Neural crest cell (in vitro differentiated cells): ENCODE measurements at regions not wholly inside any gene's neighbourhood (a gene's known extent, or its start where the extent isn't known, plus 50 kb on each side); places are given as distances from the start of the nearest gene placed in this dataset.

ENCODE experiments used
- DNase-seq: peaks from one replicate; pipeline ENCODE4 v3.0.0; 2021; ENCODE audit warnings: low read depth, mixed read lengths, low spot score
- H3K27ac Mint-ChIP-seq: one replicate; pipeline ENCODE4 v1.8.0; 2021; ENCODE audit warnings: mild to moderate bottlenecking, mixed read lengths; ENCODE audit not compliant: unreplicated experiment
- H3K27me3 Mint-ChIP-seq: 2 replicates; pipeline ENCODE4 v1.8.0; 2021; ENCODE audit warnings: low read depth, mild to moderate bottlenecking, mixed read lengths
- H3K36me3 Mint-ChIP-seq: 2 replicates; pipeline ENCODE4 v1.8.0; 2021; ENCODE audit warnings: low read depth, mild to moderate bottlenecking, mixed read lengths
- H3K4me1 Mint-ChIP-seq: 2 replicates; pipeline ENCODE4 v1.8.0; 2021; ENCODE audit warnings: mixed read lengths
- H3K4me3 Mint-ChIP-seq: one replicate; pipeline ENCODE4 v1.8.0; 2021; ENCODE audit warnings: mild to moderate bottlenecking, mixed read lengths
- H3K9me3 Mint-ChIP-seq: 2 replicates; pipeline ENCODE4 v1.8.0; 2021; ENCODE audit warnings: mixed read lengths
- TF ChIP-seq, protein P1 (sequence below): fragments of 200-600 bp; sonication (generic); conservative IDR thresholded peaks from 2 replicates; pipeline ENCODE4 v1.5.0; 2021; ENCODE audit warnings: antibody characterized with exemption, mild to moderate bottlenecking

DNA sequence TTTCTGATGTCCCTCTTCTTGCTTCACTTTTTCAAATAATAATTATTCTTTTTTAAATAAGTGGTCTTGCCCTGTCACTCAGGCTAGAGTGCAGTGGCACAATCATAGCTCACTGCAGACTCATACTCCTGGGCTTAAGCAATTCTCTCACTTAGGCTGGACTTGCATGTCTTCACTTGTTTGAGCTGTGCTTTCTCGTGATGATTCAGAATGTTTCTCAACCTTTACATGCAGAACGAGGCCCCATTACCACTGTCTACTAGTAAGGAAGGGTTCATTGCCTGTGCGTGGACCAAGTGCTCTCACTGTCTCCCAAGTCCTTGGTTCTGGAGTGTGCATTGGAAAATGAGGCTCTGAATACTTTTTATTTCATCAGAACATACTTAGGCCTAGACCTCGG is 468.6 kb upstream of the COBL start:
- no peak for DNase-seq
- Mint-ChIP-seq H3K9me3 (no peaks in the 10 kb centered on the region), H3K27me3 (no peaks in the 10 kb centered on the region), H3K4me1 (no peaks in the 10 kb centered on the region), H3K36me3 (no peaks in the 10 kb centered on the region), H3K27ac (no peak overlapping the region), H3K4me3 (no peak overlapping the region)
- TF ChIP-seq, protein P1, sequence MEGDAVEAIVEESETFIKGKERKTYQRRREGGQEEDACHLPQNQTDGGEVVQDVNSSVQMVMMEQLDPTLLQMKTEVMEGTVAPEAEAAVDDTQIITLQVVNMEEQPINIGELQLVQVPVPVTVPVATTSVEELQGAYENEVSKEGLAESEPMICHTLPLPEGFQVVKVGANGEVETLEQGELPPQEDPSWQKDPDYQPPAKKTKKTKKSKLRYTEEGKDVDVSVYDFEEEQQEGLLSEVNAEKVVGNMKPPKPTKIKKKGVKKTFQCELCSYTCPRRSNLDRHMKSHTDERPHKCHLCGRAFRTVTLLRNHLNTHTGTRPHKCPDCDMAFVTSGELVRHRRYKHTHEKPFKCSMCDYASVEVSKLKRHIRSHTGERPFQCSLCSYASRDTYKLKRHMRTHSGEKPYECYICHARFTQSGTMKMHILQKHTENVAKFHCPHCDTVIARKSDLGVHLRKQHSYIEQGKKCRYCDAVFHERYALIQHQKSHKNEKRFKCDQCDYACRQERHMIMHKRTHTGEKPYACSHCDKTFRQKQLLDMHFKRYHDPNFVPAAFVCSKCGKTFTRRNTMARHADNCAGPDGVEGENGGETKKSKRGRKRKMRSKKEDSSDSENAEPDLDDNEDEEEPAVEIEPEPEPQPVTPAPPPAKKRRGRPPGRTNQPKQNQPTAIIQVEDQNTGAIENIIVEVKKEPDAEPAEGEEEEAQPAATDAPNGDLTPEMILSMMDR = no peak

DNA sequence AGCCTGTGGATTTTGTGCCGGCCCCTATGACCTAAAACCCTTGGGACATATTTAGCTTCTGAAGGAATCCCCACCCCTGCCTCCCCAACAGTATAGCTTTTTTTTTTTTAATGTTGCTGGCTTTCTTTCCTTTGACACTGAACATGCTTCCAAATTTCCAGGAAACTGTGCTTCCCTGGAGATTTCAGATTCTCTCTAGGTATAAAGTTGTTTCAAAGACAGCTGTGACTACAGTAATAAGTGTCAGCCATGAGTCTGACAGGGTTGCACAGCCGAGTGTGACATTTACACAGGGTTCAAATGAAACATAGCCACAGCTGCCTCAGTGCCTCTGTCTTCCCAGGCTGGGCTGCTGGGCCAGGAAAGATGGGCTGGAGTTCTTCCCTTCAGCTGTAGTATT is 466.6 kb upstream of the COBL start:
- no peaks in the 10 kb centered on the region for H3K4me1 Mint-ChIP-seq
- TF ChIP-seq, protein P1 = no peak

DNA sequence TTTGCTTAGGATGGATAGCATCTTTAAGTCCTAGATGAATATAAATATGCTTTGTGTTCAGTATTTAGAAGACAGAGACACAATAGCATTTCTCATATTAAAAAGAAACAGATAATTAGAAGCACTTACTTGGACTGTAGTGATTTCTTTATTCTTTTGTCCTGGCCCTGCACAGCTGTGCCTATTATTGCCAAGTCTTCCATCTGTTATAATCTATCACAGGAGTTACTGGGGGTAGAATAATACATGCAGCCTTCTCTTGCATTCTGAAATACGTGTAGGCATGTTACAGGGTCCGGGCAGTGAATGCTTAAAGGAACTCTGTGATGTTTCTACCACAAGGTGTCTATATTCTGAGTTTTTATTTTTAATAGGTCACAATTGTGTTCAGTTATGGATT is 461.5 kb upstream of the COBL start:
- no peaks in the 10 kb centered on the region for H3K9me3 Mint-ChIP-seq
- TF ChIP-seq, protein P1 = no peak
- H3K27ac Mint-ChIP-seq = no peak overlapping the region
- no peaks in the 10 kb centered on the region for H3K36me3 Mint-ChIP-seq
- no peaks in the 10 kb centered on the region for H3K27me3 Mint-ChIP-seq
- H3K4me3 Mint-ChIP-seq = no peak overlapping the region
- DNase-seq = no peak
- peaks cover 5% of the 10 kb centered on the region for H3K4me1 Mint-ChIP-seq

More for the DNA sequence above, 466.6 kb upstream of the COBL start:
- Mint-ChIP-seq H3K27ac (no peak overlapping the region), H3K36me3 (no peaks in the 10 kb centered on the region), H3K27me3 (no peaks in the 10 kb centered on the region), H3K9me3 (no peaks in the 10 kb centered on the region), H3K4me3 (no peak overlapping the region)
- DNase-seq = no peak

DNA sequence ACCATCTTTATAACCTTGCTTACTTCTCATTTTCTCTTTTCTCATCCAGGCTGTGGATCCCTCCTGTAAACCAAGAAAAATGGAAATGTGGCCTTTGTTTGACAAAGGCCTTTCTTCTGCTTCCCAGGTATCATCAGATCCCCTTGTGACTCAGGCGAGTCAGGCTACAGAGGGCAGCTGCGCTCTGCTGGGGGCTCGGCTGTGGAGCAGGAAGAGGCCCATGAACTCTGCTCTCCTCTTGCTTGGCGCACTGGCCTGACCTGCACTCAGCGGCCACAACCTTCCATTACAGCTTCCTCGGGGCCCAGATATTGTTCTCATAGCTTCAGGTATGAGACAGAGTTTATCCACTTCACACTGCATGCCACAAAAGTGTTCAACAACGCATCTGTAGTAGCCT is 457.6 kb upstream of the COBL start:
- H3K9me3 Mint-ChIP-seq = no peaks in the 10 kb centered on the region
- H3K4me3 Mint-ChIP-seq = no peak overlapping the region
- no peaks in the 10 kb centered on the region for H3K36me3 Mint-ChIP-seq
- no peak for DNase-seq
- TF ChIP-seq, protein P1 = no peak
- no peak overlapping the region for H3K27ac Mint-ChIP-seq
- H3K27me3 Mint-ChIP-seq = no peaks in the 10 kb centered on the region
- peaks cover 13% of the 10 kb centered on the region for H3K4me1 Mint-ChIP-seq

DNA sequence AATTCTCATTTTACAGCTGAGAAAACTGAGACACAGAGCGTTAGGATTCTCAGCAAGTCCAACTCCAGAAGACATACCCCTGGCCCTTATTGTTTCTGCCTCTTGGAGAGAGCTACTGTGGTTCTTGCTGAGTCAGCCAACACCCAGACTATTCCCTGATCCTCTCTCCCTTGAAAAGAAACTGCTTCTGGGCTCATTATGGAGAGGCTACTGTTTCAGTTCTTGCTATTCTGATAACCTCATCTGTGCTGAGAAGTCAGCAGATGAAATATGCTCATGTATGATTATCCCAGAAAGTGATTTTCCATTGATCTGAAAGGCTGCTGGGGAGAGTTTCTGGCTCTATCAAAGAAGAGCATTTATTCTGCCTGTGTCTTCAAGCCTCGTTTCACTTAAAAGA is 455.6 kb upstream of the COBL start:
- no peak overlapping the region for H3K4me3 Mint-ChIP-seq
- TF ChIP-seq, protein P1 = no peak
- H3K9me3 Mint-ChIP-seq = no peaks in the 10 kb centered on the region
- no peak for DNase-seq
- H3K27ac Mint-ChIP-seq = no peak overlapping the region
- H3K36me3 Mint-ChIP-seq = no peaks in the 10 kb centered on the region
- peaks cover 13% of the 10 kb centered on the region for H3K4me1 Mint-ChIP-seq
- H3K27me3 Mint-ChIP-seq = no peaks in the 10 kb centered on the region

DNA sequence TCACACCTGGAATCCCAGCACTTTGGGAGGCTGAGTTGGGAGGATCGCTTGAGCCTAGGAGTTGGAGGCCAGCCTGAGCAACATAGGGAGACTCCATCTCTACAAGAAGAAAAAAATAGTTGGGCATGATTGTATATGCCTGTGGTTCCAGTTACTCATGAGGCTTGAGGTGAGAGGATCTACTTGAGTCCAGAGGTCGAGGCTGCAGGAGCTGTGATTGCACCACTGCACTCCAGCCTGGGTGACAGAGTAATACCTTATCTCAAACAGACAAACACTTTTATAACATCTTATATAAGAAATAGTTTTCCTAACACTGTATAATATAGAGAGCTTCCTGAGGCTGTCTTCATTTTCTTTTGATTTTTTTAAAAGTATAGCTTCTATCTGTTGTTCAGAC is 448.4 kb upstream of the COBL start:
- no peak for DNase-seq
- Mint-ChIP-seq H3K27me3 (no peaks in the 10 kb centered on the region), H3K4me3 (no peak overlapping the region), H3K9me3 (no peaks in the 10 kb centered on the region), H3K4me1 (no peaks in the 10 kb centered on the region), H3K36me3 (no peaks in the 10 kb centered on the region), H3K27ac (no peak overlapping the region)
- TF ChIP-seq, protein P1 = no peak
